ENCODE measurements at regions not wholly inside any gene's neighbourhood (a gene's known extent, or its start where the extent isn't known, plus 50 kb on each side); places are given as distances from the start of the nearest gene placed in this dataset.

DNA sequence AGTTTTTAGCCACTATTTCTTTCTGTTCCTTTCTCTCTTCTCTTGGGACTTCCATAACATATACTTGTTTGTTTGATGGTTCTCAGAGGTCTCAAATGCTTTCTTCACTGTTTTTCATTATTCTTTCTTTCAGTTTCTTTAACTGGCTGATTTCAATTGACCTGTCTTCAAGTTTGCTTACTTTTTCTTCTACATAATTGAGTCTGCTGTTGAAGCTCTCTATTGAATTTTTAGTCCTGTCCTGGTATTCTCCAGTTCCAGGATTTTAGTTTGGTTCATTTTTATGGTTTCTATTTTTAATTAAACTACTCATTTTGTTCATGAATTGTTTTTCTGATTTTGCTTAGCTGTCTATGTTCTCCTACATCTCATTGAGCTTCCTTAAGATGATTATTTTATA lies 1305.3 kb upstream of the CELF2 start:
- TF ChIP-seq, protein P1, sequence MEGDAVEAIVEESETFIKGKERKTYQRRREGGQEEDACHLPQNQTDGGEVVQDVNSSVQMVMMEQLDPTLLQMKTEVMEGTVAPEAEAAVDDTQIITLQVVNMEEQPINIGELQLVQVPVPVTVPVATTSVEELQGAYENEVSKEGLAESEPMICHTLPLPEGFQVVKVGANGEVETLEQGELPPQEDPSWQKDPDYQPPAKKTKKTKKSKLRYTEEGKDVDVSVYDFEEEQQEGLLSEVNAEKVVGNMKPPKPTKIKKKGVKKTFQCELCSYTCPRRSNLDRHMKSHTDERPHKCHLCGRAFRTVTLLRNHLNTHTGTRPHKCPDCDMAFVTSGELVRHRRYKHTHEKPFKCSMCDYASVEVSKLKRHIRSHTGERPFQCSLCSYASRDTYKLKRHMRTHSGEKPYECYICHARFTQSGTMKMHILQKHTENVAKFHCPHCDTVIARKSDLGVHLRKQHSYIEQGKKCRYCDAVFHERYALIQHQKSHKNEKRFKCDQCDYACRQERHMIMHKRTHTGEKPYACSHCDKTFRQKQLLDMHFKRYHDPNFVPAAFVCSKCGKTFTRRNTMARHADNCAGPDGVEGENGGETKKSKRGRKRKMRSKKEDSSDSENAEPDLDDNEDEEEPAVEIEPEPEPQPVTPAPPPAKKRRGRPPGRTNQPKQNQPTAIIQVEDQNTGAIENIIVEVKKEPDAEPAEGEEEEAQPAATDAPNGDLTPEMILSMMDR (IDR thresholded peaks at IDR 0.05): no peak
- no peak for TF ChIP-seq POLR2A (IDR thresholded peaks at IDR 0.05)
- TF ChIP-seq EP300 (IDR thresholded peaks at IDR 0.05): no peak
